Natural killer cell (primary cell): ENCODE measurements at regions not wholly inside any gene's neighbourhood (a gene's known extent, or its start where the extent isn't known, plus 50 kb on each side); places are given as distances from the start of the nearest gene placed in this dataset.

Experiments used
- ATAC-seq, 3 donors: fragments of 150-1000 bp in 2 of 3; fragments of 200-7000 bp in 1 of 3; cut with Tn5 transposase; 1 replicate in 1 of 3; 2 replicates in 2 of 3; pipeline ENCODE4 v1.10.0; 2021; ENCODE audit warnings: mild to moderate bottlenecking in 2 of 3, moderate library complexity in 2 of 3
- DNase-seq, 2 donors: peaks; one replicate each; pipeline versions ENCODE4 v3.0.0 to v3.0.0-alpha.2; 2013 to 2021; ENCODE audit warnings: mixed read lengths in 1 of 2
- H3K27ac ChIP-seq: one replicate; pipeline ENCODE4 v1.5.1; 2013; ENCODE audit warnings: mild to moderate bottlenecking, low read length
- H3K27me3 ChIP-seq: one replicate; pipeline ENCODE4 v1.6.1; 2013; ENCODE audit warnings: low read length; ENCODE audit not compliant: control insufficient read depth, insufficient read depth
- H3K36me3 ChIP-seq: one replicate; pipeline ENCODE4 v1.6.1; 2013; ENCODE audit warnings: low read length; ENCODE audit not compliant: control insufficient read depth, insufficient read depth
- H3K4me1 ChIP-seq: one replicate; pipeline ENCODE4 v1.6.1; 2013; ENCODE audit warnings: low read length; ENCODE audit not compliant: control insufficient read depth, insufficient read depth
- H3K4me3 ChIP-seq: one replicate; pipeline ENCODE4 v1.5.1; 2013; ENCODE audit warnings: low read length
- H3K9me3 ChIP-seq: one replicate; pipeline ENCODE4 v1.6.1; 2013; ENCODE audit warnings: low read length; ENCODE audit not compliant: control insufficient read depth, insufficient read depth
- H3K27ac Mint-ChIP-seq, 2 donors: one replicate each; pipeline ENCODE4 v1.8.0; 2022; ENCODE audit warnings: mild to moderate bottlenecking in 2 of 2, mixed read lengths in 2 of 2, moderate library complexity in 1 of 2
- H3K27me3 Mint-ChIP-seq, 2 donors: one replicate each; pipeline ENCODE4 v1.8.0; 2022; ENCODE audit warnings: low read depth in 2 of 2, mixed read lengths in 2 of 2
- H3K36me3 Mint-ChIP-seq: one replicate; pipeline ENCODE4 v1.8.0; 2022; ENCODE audit warnings: mixed read lengths
- H3K4me1 Mint-ChIP-seq, 2 donors: one replicate each; pipeline ENCODE4 v1.8.0; 2022; ENCODE audit warnings: mixed read lengths in 2 of 2
- H3K4me3 Mint-ChIP-seq: one replicate; pipeline ENCODE4 v1.8.0; 2022; ENCODE audit warnings: mild to moderate bottlenecking, moderate library complexity, mixed read lengths
- H3K9me3 Mint-ChIP-seq, 2 donors: one replicate each; pipeline ENCODE4 v1.8.0; 2022; ENCODE audit warnings: mixed read lengths in 2 of 2
- WGBS: methylation state at CpG from one replicate; pipeline ENCODE4 v1.1.7; 2013; ENCODE audit warnings: missing lambda C conversion rate; ENCODE audit not compliant: insufficient coverage; 5-methylcytosine and 5-hydroxymethylcytosine counted together
- intact Hi-C: fragments of 100-400 bp; cut with micrococcal nuclease; formaldehyde crosslinking; loops from one replicate; pipeline ENCODE4 v1.14.2; 2022
- TF ChIP-seq, protein P1 (sequence below): fragments of 200-600 bp; IDR thresholded peaks from one replicate; pipeline ENCODE4 v1.8.0; 2022; ENCODE audit warnings: antibody characterized with exemption

DNA sequence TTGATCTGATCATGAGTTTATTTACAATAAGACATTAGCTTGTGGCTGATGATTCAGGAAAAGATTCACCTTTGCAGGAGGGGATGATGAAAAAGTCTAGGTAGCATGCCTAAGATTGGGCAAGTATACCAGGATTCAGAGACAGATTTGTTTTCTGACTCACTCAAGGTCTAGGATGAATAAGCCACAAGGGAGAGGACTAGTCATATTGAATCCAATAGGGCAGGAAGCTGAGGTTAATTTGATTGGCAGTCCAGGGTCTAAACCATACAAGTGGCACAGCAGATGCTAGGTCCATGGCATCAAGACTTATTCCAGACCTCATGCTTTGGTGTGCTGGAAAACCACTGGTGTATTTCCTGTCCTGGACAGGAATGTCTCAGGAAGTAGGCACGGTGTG, 1133.4 kb downstream of the XPNPEP1 start:
- Histone ChIP-seq H3K36me3 (no peaks in the 10 kb centered on the region), H3K9me3 (peaks cover 2% of the 10 kb centered on the region), H3K27me3 (no peaks in the 10 kb centered on the region), H3K4me3 (no peak overlapping the region), H3K4me1 (no peaks in the 10 kb centered on the region), H3K27ac (no peak overlapping the region)
- ATAC-seq, result no peak
- Mint-ChIP-seq H3K27me3 (no peaks in the 10 kb centered on the region), H3K9me3 (peaks cover 11 to 16% of the 10 kb centered on the region in 2 donors), H3K36me3 (no peaks in the 10 kb centered on the region), H3K4me1 (no peaks in the 10 kb centered on the region), H3K4me3 (no peak overlapping the region), H3K27ac (no peak overlapping the region)
- no peak for DNase-seq
- no CpG with 5 or more reads among the region's 1 CpG for WGBS
- intact Hi-C loops, result no loop called here
- TF ChIP-seq, protein P1, sequence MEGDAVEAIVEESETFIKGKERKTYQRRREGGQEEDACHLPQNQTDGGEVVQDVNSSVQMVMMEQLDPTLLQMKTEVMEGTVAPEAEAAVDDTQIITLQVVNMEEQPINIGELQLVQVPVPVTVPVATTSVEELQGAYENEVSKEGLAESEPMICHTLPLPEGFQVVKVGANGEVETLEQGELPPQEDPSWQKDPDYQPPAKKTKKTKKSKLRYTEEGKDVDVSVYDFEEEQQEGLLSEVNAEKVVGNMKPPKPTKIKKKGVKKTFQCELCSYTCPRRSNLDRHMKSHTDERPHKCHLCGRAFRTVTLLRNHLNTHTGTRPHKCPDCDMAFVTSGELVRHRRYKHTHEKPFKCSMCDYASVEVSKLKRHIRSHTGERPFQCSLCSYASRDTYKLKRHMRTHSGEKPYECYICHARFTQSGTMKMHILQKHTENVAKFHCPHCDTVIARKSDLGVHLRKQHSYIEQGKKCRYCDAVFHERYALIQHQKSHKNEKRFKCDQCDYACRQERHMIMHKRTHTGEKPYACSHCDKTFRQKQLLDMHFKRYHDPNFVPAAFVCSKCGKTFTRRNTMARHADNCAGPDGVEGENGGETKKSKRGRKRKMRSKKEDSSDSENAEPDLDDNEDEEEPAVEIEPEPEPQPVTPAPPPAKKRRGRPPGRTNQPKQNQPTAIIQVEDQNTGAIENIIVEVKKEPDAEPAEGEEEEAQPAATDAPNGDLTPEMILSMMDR, result no peak

DNA sequence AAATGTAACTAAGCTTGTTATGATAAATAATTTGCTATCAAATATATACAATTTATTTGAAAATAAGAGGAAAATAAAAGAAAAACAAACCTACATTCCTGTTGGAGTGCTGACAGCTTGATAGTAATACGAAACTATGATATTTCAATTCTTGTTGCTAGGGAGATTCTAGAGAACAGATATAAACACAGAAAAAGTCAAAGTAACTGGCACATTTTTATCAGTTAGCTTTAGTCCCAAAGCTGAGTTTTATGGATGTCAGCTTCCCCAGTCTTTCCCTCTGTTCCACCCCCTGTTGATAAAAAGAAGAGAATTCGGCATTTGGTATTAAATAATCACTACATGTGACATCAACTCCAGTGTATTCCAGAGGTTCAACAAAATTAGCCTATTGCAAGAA, 1134.0 kb downstream of the XPNPEP1 start:
- H3K27me3 ChIP-seq, result no peaks in the 10 kb centered on the region
- Mint-ChIP-seq H3K4me3 (no peak overlapping the region), H3K27me3 (no peaks in the 10 kb centered on the region), H3K9me3 (peaks cover 11 to 16% of the 10 kb centered on the region in 2 donors), H3K36me3 (no peaks in the 10 kb centered on the region), H3K27ac (no peak overlapping the region), H3K4me1 (no peaks in the 10 kb centered on the region)
- TF ChIP-seq, protein P1, result no peak
- H3K36me3 ChIP-seq, result no peaks in the 10 kb centered on the region
- intact Hi-C loops, result no loop called here
- ATAC-seq (no peak), DNase-seq (no peak)
- H3K4me1 ChIP-seq, result no peaks in the 10 kb centered on the region
- H3K9me3 ChIP-seq, result peaks cover 2% of the 10 kb centered on the region
- WGBS, result 80% methylated on average over 1 of the region's 2 CpGs
- no peak overlapping the region for H3K4me3 ChIP-seq
- no peak overlapping the region for H3K27ac ChIP-seq

DNA sequence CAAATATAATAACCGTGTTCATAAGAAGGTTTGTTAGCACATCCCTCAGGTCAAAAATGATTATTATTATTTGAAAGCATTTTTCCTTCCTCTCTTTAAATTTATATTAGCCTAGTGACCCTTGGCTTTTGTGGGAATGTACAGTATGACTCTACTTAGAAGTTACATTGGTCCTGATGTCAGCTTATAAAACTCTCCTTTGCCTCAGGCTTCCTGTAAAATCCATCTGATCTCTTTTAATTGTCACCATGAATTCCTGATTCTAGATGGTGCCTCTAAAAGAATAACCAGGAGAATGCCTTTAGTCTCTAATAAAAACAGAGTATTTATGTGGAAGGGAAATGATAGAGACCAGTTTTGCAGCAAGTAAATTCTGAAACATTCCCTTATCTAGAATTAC, 1134.4 kb downstream of the XPNPEP1 start:
- Histone ChIP-seq H3K4me3 (no peak overlapping the region), H3K27ac (no peak overlapping the region), H3K36me3 (no peaks in the 10 kb centered on the region), H3K9me3 (peaks cover 2% of the 10 kb centered on the region), H3K27me3 (no peaks in the 10 kb centered on the region), H3K4me1 (no peaks in the 10 kb centered on the region)
- intact Hi-C loops, result no loop called here
- DNase-seq (no peak), ATAC-seq (no peak)
- Mint-ChIP-seq H3K36me3 (no peaks in the 10 kb centered on the region), H3K9me3 (peaks cover 14 to 19% of the 10 kb centered on the region in 2 donors), H3K4me3 (no peak overlapping the region), H3K27me3 (no peaks in the 10 kb centered on the region), H3K27ac (no peak overlapping the region), H3K4me1 (no peaks in the 10 kb centered on the region)
- no CpG with 5 or more reads among the region's 1 CpG for WGBS
- TF ChIP-seq, protein P1, result no peak

DNA sequence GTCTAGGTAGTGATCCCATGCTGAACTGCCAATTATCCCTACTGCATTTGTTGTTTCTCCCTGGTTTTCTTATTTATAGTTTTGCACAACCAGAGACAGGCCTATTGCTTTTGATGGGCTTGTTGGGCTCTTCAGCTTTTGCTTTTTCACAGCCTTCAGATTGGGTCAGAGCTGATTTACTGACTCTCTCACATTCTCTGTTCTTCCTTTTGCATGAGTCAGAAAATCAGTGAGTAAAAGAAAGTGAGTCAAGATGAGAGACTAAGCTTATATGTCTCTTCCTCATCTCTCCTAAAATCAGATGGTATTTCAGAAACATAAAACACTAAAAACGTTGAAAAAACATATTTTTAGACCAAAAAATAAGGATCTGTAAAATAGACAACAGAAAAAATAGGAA, 1135.4 kb downstream of the XPNPEP1 start:
- H3K9me3 Mint-ChIP-seq, result peaks cover 14 to 21% of the 10 kb centered on the region in 2 donors
- H3K4me3 ChIP-seq, result no peak overlapping the region
- H3K27ac Mint-ChIP-seq, result no peak overlapping the region
- no peaks in the 10 kb centered on the region for H3K36me3 Mint-ChIP-seq
- H3K4me1 Mint-ChIP-seq, result no peaks in the 10 kb centered on the region
- no peaks in the 10 kb centered on the region for H3K27me3 Mint-ChIP-seq
- H3K4me3 Mint-ChIP-seq, result no peak overlapping the region
- no CpG with 5 or more reads among the region's 1 CpG for WGBS
- H3K27ac ChIP-seq, result no peak overlapping the region
- H3K9me3 ChIP-seq, result peaks cover 2% of the 10 kb centered on the region
- DNase-seq (no peak), ATAC-seq (no peak)
- no peaks in the 10 kb centered on the region for H3K27me3 ChIP-seq
- H3K36me3 ChIP-seq, result no peaks in the 10 kb centered on the region
- intact Hi-C loops, result no loop called here
- no peaks in the 10 kb centered on the region for H3K4me1 ChIP-seq
- TF ChIP-seq, protein P1, result no peak
